SK-N-SH (cell line): ENCODE measurements at regions not wholly inside any gene's neighbourhood (a gene's known extent, or its start where the extent isn't known, plus 50 kb on each side); places are given as distances from the start of the nearest gene placed in this dataset.

Experiments used
- CTCF ChIA-PET: fragments of 300-600, 350-600 bp; formaldehyde crosslinking; extraction: SDS; loops from one replicate; lab custom pipeline; 2021; lab: Yijun Ruan, JAX
- POLR2A ChIA-PET: fragments of 350-600 bp; sonication (Branson Sonifier 250); formaldehyde crosslinking; extraction: SDS; loops from one replicate; lab custom pipeline; 2020; ENCODE audit warnings: antibody characterized with exemption, inconsistent platforms; lab: Yijun Ruan, JAX
- DNase-seq: peaks from one replicate; pipeline ENCODE4 v3.0.0; 2012
- H2AFZ ChIP-seq: fragments of 200-600 bp; sonication (generic); 2 replicates; pipeline ENCODE4 v1.8.1; 2016; ENCODE audit warnings: antibody characterized with exemption, mild to moderate bottlenecking, low read depth
- H3F3A ChIP-seq: fragments of 200-600 bp; sonication (generic); replicated peaks from 2 replicates; pipeline ENCODE3; 2016; ENCODE audit warnings: antibody characterized with exemption, mild to moderate bottlenecking; ENCODE audit not compliant: insufficient read depth
- H3K27ac ChIP-seq, 2 experiments: fragments of 200-500 bp in 1 of 2; fragments of 200-600 bp in 1 of 2; sonication (Bioruptor generic) in 1 of 2; sonication (generic), shearing (Covaris generic) in 1 of 2; 2 replicates each; pipeline versions ENCODE4 v1.5.1 to v1.6.1; 2014 to 2016; ENCODE audit warnings: low read depth in 2 of 2, inconsistent platforms in 1 of 2, low read length in 1 of 2, mild to moderate bottlenecking in 1 of 2, mixed read lengths in 1 of 2
- H3K27me3 ChIP-seq: fragments of 200-600 bp; sonication (generic), shearing (Covaris generic); 2 replicates; pipeline ENCODE4 v1.6.1; 2016; ENCODE audit warnings: mixed run types; ENCODE audit not compliant: insufficient read depth
- H3K36me3 ChIP-seq, 2 experiments: fragments of 200-500 bp in 1 of 2; fragments of 200-600 bp in 1 of 2; sonication (Bioruptor generic) in 1 of 2; sonication (generic) in 1 of 2; replicated peaks in 1 of 2; 2 replicates each; pipeline versions ENCODE3 to v1.5.1; 2014 to 2016; ENCODE audit warnings: low read length in 1 of 2, mild to moderate bottlenecking in 1 of 2; ENCODE audit not compliant: insufficient read depth in 2 of 2, control insufficient read depth in 1 of 2
- H3K4me1 ChIP-seq, 2 experiments: fragments of 200-500 bp in 1 of 2; fragments of 200-600 bp in 1 of 2; sonication (Bioruptor generic) in 1 of 2; sonication (generic), shearing (Covaris generic) in 1 of 2; 2 replicates each; pipeline versions ENCODE4 v1.5.1 to v1.6.1; 2014 to 2016; ENCODE audit warnings: low read depth in 1 of 2, low read length in 1 of 2, mixed run types in 1 of 2; ENCODE audit not compliant: insufficient read depth in 2 of 2, control insufficient read depth in 1 of 2
- H3K4me2 ChIP-seq: fragments of 200-600 bp; sonication (generic), shearing (Covaris generic); 2 replicates; pipeline ENCODE4 v1.6.1; 2017; ENCODE audit warnings: mixed run types
- H3K4me3 ChIP-seq, 2 experiments: fragments of 200-500 bp in 1 of 2; fragments of 200-600 bp in 1 of 2; sonication (Bioruptor generic) in 1 of 2; sonication (generic), shearing (Covaris generic) in 1 of 2; 2 replicates each; pipeline versions ENCODE4 v1.5.1 to v1.8.1; 2014 to 2016; ENCODE audit warnings: low read depth in 2 of 2, inconsistent platforms in 1 of 2, low read length in 1 of 2, mild to moderate bottlenecking in 1 of 2, mixed read lengths in 1 of 2, moderate library complexity in 1 of 2
- H3K79me2 ChIP-seq: fragments of 200-600 bp; sonication (generic); 2 replicates; pipeline ENCODE4 v1.8.1; 2017; ENCODE audit warnings: mild to moderate bottlenecking; ENCODE audit not compliant: insufficient read depth
- H3K9ac ChIP-seq: fragments of 200-600 bp; sonication (generic); 2 replicates; pipeline ENCODE4 v1.6.1; 2017; ENCODE audit warnings: mixed run types
- H3K9me2 ChIP-seq: fragments of 200-600 bp; sonication (generic); 2 replicates; pipeline ENCODE4 v1.6.1; 2017; ENCODE audit warnings: mixed run types
- H3K9me3 ChIP-seq: fragments of 200-600 bp; sonication (generic); 2 replicates; pipeline ENCODE4 v1.6.1; 2017; ENCODE audit warnings: mixed run types, mild to moderate bottlenecking, moderate library complexity
- H4K20me1 ChIP-seq: fragments of 200-600 bp; sonication (generic); 2 replicates; pipeline ENCODE4 v1.6.1; 2017; ENCODE audit warnings: mild to moderate bottlenecking, mixed run types; ENCODE audit not compliant: insufficient read depth
- CTCF ChIP-seq: fragments of 200-600 bp; sonication (generic); IDR thresholded peaks from 2 replicates; pipeline ENCODE4 v1.6.1; 2017; ENCODE audit warnings: antibody characterized with exemption, mild to moderate bottlenecking, moderate library complexity
- ELF1 ChIP-seq: IDR thresholded peaks from 2 replicates; pipeline ENCODE4 v1.4.0; 2012
- EP300 ChIP-seq, 2 experiments: IDR thresholded peaks; 2 replicates each; pipeline versions ENCODE4 v1.4.0 to v1.6.1; 2012; ENCODE audit warnings: borderline replicate concordance in 1 of 2, low read depth in 1 of 2, low read length in 1 of 2
- FOSL2 ChIP-seq: IDR thresholded peaks from 2 replicates; pipeline ENCODE4 v1.4.0; 2012; ENCODE audit warnings: low read depth, mild to moderate bottlenecking, moderate library complexity, borderline replicate concordance
- FOXM1 ChIP-seq: IDR thresholded peaks from 2 replicates; pipeline ENCODE4 v1.4.0; 2012; ENCODE audit warnings: low read depth, mild to moderate bottlenecking
- GATA2 ChIP-seq: sonication (generic); formaldehyde crosslinking; IDR thresholded peaks from 2 replicates; pipeline ENCODE4 v1.5.0; 2020; ENCODE audit warnings: mild to moderate bottlenecking, missing genetic modification reagents
- MEF2A ChIP-seq: IDR thresholded peaks from 2 replicates; pipeline ENCODE4 v1.4.0; 2012; ENCODE audit warnings: low read depth, borderline replicate concordance
- MXI1 ChIP-seq: IDR thresholded peaks from 2 replicates; pipeline ENCODE4 v1.6.1; 2012; ENCODE audit warnings: mild to moderate bottlenecking, low read depth, low read length, improper control_type of control experiment
- NFIC ChIP-seq: IDR thresholded peaks from 2 replicates; pipeline ENCODE4 v1.4.0; 2012; ENCODE audit warnings: borderline replicate concordance
- PBX3 ChIP-seq: IDR thresholded peaks from 2 replicates; pipeline ENCODE4; 2012
- POLR2AphosphoS5 ChIP-seq: IDR thresholded peaks from 2 replicates; pipeline ENCODE4 v1.6.1; 2012; ENCODE audit warnings: low read depth, low read length
- RCOR1 ChIP-seq: fragments of 150-350 bp; IDR thresholded peaks from 2 replicates; pipeline ENCODE4 v1.6.1; 2017; ENCODE audit warnings: antibody characterized with exemption, low read length
- REST ChIP-seq: IDR thresholded peaks from 2 replicates; pipeline ENCODE4 v1.6.1; 2012; ENCODE audit warnings: mild to moderate bottlenecking, low read depth, low read length, moderate library complexity
- RFX5 ChIP-seq: IDR thresholded peaks from 2 replicates; pipeline ENCODE4 v1.6.1; 2012; ENCODE audit warnings: mild to moderate bottlenecking, improper control_type of control experiment, low read length
- RXRA ChIP-seq: IDR thresholded peaks from 2 replicates; pipeline ENCODE4 v1.4.0; 2012; ENCODE audit warnings: low read depth, mild to moderate bottlenecking, borderline replicate concordance
- SIN3A ChIP-seq: IDR thresholded peaks from 2 replicates; pipeline ENCODE4 v1.6.1; 2012; ENCODE audit warnings: low read depth, mild to moderate bottlenecking, low read length, moderate library complexity, borderline replicate concordance
- TCF12 ChIP-seq: IDR thresholded peaks from 2 replicates; pipeline ENCODE4 v1.4.0; 2012
- TEAD4 ChIP-seq: IDR thresholded peaks from 2 replicates; pipeline ENCODE4 v1.4.0; 2012; ENCODE audit warnings: mild to moderate bottlenecking, borderline replicate concordance; ENCODE audit not compliant: insufficient read depth
- YY1 ChIP-seq: IDR thresholded peaks from 2 replicates; pipeline ENCODE4 v1.4.0; 2012; ENCODE audit warnings: low read depth, mild to moderate bottlenecking
- WGBS: methylation state at CpG from one replicate; pipeline ENCODE4 v1.1.6; 2017; ENCODE audit warnings: low lambda C conversion rate; 5-methylcytosine and 5-hydroxymethylcytosine counted together

- TF ChIP-seq CTCF (no peak), PBX3 (no peak), SIN3A (no peak), RFX5 (no peak), TEAD4 (no peak)
Observed at GRCh38 chr6:49082611-49083010, 380.4 kb downstream of the MMUT start (continued).

- no peak for DNase-seq
- Histone ChIP-seq H3K9me3 (no peaks in the 10 kb centered on the region), H3K4me3 (no peak overlapping the region), H3K4me2 (no peak overlapping the region), H3K27me3 (no peaks in the 10 kb centered on the region), H2AFZ (no peak overlapping the region), H3K36me3 (no peaks in the 10 kb centered on the region), H3K27ac (no peak overlapping the region), H3F3A (no peaks in the 10 kb centered on the region)
- CTCF ChIA-PET, result no interaction called here
- WGBS, result 42% methylated on average over 4 of the region's 4 CpGs
- TF ChIP-seq RCOR1, result no peak
- no peak for TF ChIP-seq YY1
- TF ChIP-seq, all 33 proteins: peak for 0
- Histone ChIP-seq H3K9me2 (no peaks in the 10 kb centered on the region), H3K79me2 (no peaks in the 10 kb centered on the region), H3K4me1 (no peaks in the 10 kb centered on the region), H4K20me1 (no peaks in the 10 kb centered on the region), H3K9ac (no peak overlapping the region)
- POLR2A ChIA-PET, result no interaction called here
Observed at GRCh38 chr6:49072885-49073620, 390.0 kb downstream of the MMUT start.

- CTCF ChIA-PET, result no interaction called here
- H3K27ac ChIP-seq, result no peak overlapping the region
- H3K4me2 ChIP-seq, result no peak overlapping the region; the same call in 1 of the 2 replicates
- peak overlapping the region in 1 of 2 experiments; percentile 12; a peak in 1 of 4 replicates for H3K4me3 ChIP-seq
- H2AFZ ChIP-seq, result 0 out of 2 replicates have a peak overlapping the region, but pooled peaks have one; percentile 18
- H3K9me2 ChIP-seq, result no peaks in the 10 kb centered on the region
- H3K79me2 ChIP-seq, result no peaks in the 10 kb centered on the region
- H3K9me3 ChIP-seq, result no peaks in the 10 kb centered on the region
- H3F3A ChIP-seq, result no peaks in the 10 kb centered on the region
- no peaks in the 10 kb centered on the region for H3K4me1 ChIP-seq
- POLR2A ChIA-PET, result no interaction called here
- H3K27me3 ChIP-seq, result no peaks in the 10 kb centered on the region
- H4K20me1 ChIP-seq, result no peaks in the 10 kb centered on the region
- no peak for TF ChIP-seq POLR2AphosphoS5
- TF ChIP-seq FOSL2, result no peak
- TF ChIP-seq REST, result no peak
- no peak for TF ChIP-seq RCOR1
- no peak for TF ChIP-seq TCF12
- no peak for TF ChIP-seq GATA2 (CRISPR knock-in tag)
- no peak for TF ChIP-seq NFIC
- no peak for TF ChIP-seq RXRA
- no peak for TF ChIP-seq RFX5
- no peak for TF ChIP-seq MXI1
- TF ChIP-seq MEF2A, result no peak
- TF ChIP-seq ELF1, result no peak
- TF ChIP-seq FOXM1, result no peak
- no peak for TF ChIP-seq EP300 (IDR thresholded peaks at IDR 0.05; ENCODE audit: borderline replicate concordance in 1 of 2, low read depth in 1 of 2, low read length in 1 of 2)
- H3K9ac ChIP-seq, result no peak overlapping the region
- H3K36me3 ChIP-seq, result no peaks in the 10 kb centered on the region
- WGBS, result 32% methylated on average over 1 of the region's 1 CpG
- no peak for DNase-seq
Observed at GRCh38 chr6:49072146-49072545, 390.9 kb downstream of the MMUT start.
